ENCODE measurements at regions not wholly inside any gene's neighbourhood (a gene's known extent, or its start where the extent isn't known, plus 50 kb on each side); places are given as distances from the start of the nearest gene placed in this dataset.

GRCh38 chr11:69430566-69430965 lies 50.9 kb upstream of the LINC01488 start:
- no peak for DNase-seq (ENCODE audit: unreplicated experiment)
- ChIA-PET CTCF (no interaction called here), POLR2A (no interaction called here)
- intact Hi-C loops (cut with micrococcal nuclease): no loop called here
- Mint-ChIP-seq H3K27me3 (ENCODE audit: insufficient read depth, unreplicated experiment) (no peaks in the 10 kb centered on the region), H3K9me3 (ENCODE audit: unreplicated experiment) (no peaks in the 10 kb centered on the region), H3K4me3 (ENCODE audit: unreplicated experiment) (no peak overlapping the region), H3K27ac (ENCODE audit: low read depth, unreplicated experiment) (no peak overlapping the region), H3K4me1 (ENCODE audit: insufficient read depth, unreplicated experiment) (peaks cover 15% of the 10 kb centered on the region), H3K36me3 (ENCODE audit: insufficient read depth, unreplicated experiment) (no peaks in the 10 kb centered on the region)
- no peak for TF ChIP-seq CTCF (IDR thresholded peaks at IDR 0.05; ENCODE audit: unreplicated experiment)
- BruUV-seq (replicated peaks): no TSS peak

GRCh38 chr11:69431136-69431535 lies 50.3 kb upstream of the LINC01488 start:
- no TSS peak for BruUV-seq (replicated peaks)
- no peak for DNase-seq (ENCODE audit: unreplicated experiment)
- H3K4me1 Mint-ChIP-seq (ENCODE audit: insufficient read depth, unreplicated experiment): peaks cover 15% of the 10 kb centered on the region

More at GRCh38 chr11:69431136-69431535, 50.3 kb upstream of the LINC01488 start:
- intact Hi-C loops (cut with micrococcal nuclease): no loop called here
- Mint-ChIP-seq H3K27me3 (ENCODE audit: insufficient read depth, unreplicated experiment) (no peaks in the 10 kb centered on the region), H3K9me3 (ENCODE audit: unreplicated experiment) (no peaks in the 10 kb centered on the region), H3K36me3 (ENCODE audit: insufficient read depth, unreplicated experiment) (no peaks in the 10 kb centered on the region), H3K27ac (ENCODE audit: low read depth, unreplicated experiment) (no peak overlapping the region), H3K4me3 (ENCODE audit: unreplicated experiment) (no peak overlapping the region)
- TF ChIP-seq CTCF (IDR thresholded peaks at IDR 0.05; ENCODE audit: unreplicated experiment): no peak
- ChIA-PET CTCF (no interaction called here), POLR2A (no interaction called here)

Data from MCF 10A (cell line).